K562 (cell line): ENCODE measurements at regions not wholly inside any gene's neighbourhood (a gene's known extent, or its start where the extent isn't known, plus 50 kb on each side); places are given as distances from the start of the nearest gene placed in this dataset.

Source experiments
- CTCF ChIP-seq, 3 experiments: IDR thresholded peaks in 2 of 3; conservative IDR thresholded peaks in 1 of 3; 2 replicates each; pipeline ENCODE4 v1.5.1; 2011 to 2012; ENCODE audit warnings: low read length in 3 of 3, mild to moderate bottlenecking in 3 of 3, control low read depth in 2 of 3, improper control_type of control experiment in 1 of 3, inconsistent platforms in 1 of 3, low read depth in 1 of 3, mixed read lengths in 1 of 3, moderate library complexity in 1 of 3; ENCODE audit not compliant: insufficient read depth in 2 of 3
- EZH2 ChIP-seq: IDR thresholded peaks from 2 replicates; pipeline ENCODE4 v1.6.1; 2012; ENCODE audit warnings: low read depth, mild to moderate bottlenecking, inconsistent platforms, low read length, borderline replicate concordance
- NRF1 ChIP-seq, 2 experiments: fragments of 450-650 bp; IDR thresholded peaks in 1 of 2; conservative IDR thresholded peaks in 1 of 2; 2 replicates each; pipeline ENCODE4 v1.6.1; 2014; ENCODE audit warnings: mild to moderate bottlenecking in 2 of 2
- RAD21 ChIP-seq, 2 experiments: fragments of 250-450 bp in 1 of 2; fragments of 450-650 bp in 1 of 2; sonication (Bioruptor Pico) in 1 of 2; formaldehyde crosslinking in 1 of 2; IDR thresholded peaks in 1 of 2; conservative IDR thresholded peaks in 1 of 2; 2 replicates each; pipeline versions ENCODE4 v1.4.0 to v1.8.0; 2020 to 2022; ENCODE audit warnings: mild to moderate bottlenecking in 2 of 2, moderate library complexity in 1 of 2
- RBBP5 ChIP-seq: fragments of 200-600 bp; sonication (generic); IDR thresholded peaks from 2 replicates; pipeline ENCODE4 v1.6.1; 2012; ENCODE audit warnings: borderline replicate concordance, mild to moderate bottlenecking, low read length, control low read depth, inconsistent platforms; ENCODE audit not compliant: insufficient read depth, poor library complexity, severe bottlenecking
- RCOR1 ChIP-seq, 2 experiments: IDR thresholded peaks; 2 replicates each; pipeline ENCODE4 v1.6.1; 2012; ENCODE audit warnings: low read depth in 2 of 2, low read length in 2 of 2, borderline replicate concordance in 1 of 2, improper control_type of control experiment in 1 of 2
- TARDBP ChIP-seq: fragments of 450-650 bp; IDR thresholded peaks from 2 replicates; pipeline ENCODE4 v1.6.1; 2016
- ZNF3 ChIP-seq: fragments of 250-450 bp; sonication (Bioruptor Pico); IDR thresholded peaks from 2 replicates; pipeline ENCODE4 v1.5.0; 2021; ENCODE audit warnings: mild to moderate bottlenecking, moderate library complexity
- ZNF431 ChIP-seq: sonication (generic); formaldehyde crosslinking; IDR thresholded peaks from 2 replicates; pipeline ENCODE4 v1.8.0; 2022; ENCODE audit warnings: mild to moderate bottlenecking, missing genetic modification reagents
- TF ChIP-seq, protein P1 (sequence below): IDR thresholded peaks from 3 replicates; pipeline ENCODE4 v1.6.1; 2011; ENCODE audit warnings: borderline replicate concordance, mild to moderate bottlenecking; ENCODE audit not compliant: insufficient read length, insufficient read depth
- TF ChIP-seq, protein P2 (sequence below): fragments of 450-650 bp; IDR thresholded peaks from 2 replicates; pipeline ENCODE4 v1.6.1; 2017; ENCODE audit warnings: mild to moderate bottlenecking, moderate library complexity
- TF ChIP-seq, protein P3 (sequence below): fragments of 250-450 bp; sonication (Bioruptor Pico); IDR thresholded peaks from 2 replicates; pipeline ENCODE4 v1.5.0; 2020; ENCODE audit warnings: mild to moderate bottlenecking, borderline replicate concordance

DNA sequence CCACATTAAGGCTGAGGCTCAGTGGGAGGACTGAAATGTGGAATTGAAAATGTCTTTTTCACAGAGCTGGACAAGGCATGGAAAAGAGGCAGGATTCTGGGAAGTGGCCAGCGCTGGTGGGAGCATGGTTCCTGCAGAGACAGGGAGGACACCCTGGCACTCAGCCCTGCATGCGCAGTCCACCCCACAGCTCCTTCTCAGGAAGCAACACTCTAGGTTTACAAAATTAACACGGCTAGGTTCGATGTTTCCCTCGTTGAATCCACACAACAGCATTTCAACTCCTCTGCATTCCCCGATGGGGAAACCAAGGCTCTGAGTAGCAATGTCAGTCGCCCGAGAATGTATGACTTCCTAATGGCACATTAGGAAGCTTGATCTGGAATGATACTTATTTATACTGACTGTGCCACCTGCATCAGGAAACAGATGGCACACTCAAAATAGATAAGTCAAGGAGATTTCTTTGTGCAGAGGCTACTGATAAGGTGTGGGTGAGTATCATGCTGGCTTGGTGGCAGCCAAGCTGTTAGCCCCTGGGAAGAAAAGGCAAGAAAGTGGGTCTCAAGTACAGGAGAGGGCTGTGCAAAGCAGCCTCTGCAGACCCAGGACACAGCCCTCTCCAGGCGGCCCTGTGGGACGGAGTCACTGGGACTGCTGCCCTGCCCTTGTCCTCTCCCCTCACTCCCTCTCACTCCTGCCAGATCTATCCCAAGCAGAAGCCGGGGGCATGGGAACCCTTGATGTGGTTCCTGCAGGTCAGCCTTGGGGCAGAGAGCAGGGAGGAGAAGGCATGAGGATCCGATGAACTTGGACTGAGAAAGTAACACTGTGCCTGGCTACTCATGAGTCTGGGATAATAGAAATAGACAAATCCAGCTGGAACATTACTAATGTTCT lies 158.4 kb upstream of the FHL2 start:
- TF ChIP-seq EZH2 (no peak), TARDBP (no peak), NRF1 (conservative IDR thresholded peaks at IDR 0.05 in 1 of 2, IDR thresholded peaks at IDR 0.05 in 1 of 2) (no peak), RBBP5 (no peak), CTCF (IDR thresholded peaks at IDR 0.05 in 2 of 3, conservative IDR thresholded peaks at IDR 0.05 in 1 of 3; ENCODE audit: insufficient read depth in 2 of 3, low read depth in 1 of 3, low read length in 3 of 3) (no peak), ZNF3 (CRISPR knock-in tag) (no peak), ZNF431 (CRISPR knock-in tag) (no peak), RAD21 (CRISPR knock-in tag; conservative IDR thresholded peaks at IDR 0.05 in 1 of 2, IDR thresholded peaks at IDR 0.05 in 1 of 2) (no peak), RCOR1 (IDR thresholded peaks at IDR 0.05; ENCODE audit: borderline replicate concordance in 1 of 2, low read depth in 2 of 2, low read length in 2 of 2) (no peak)
- TF ChIP-seq, protein P1, sequence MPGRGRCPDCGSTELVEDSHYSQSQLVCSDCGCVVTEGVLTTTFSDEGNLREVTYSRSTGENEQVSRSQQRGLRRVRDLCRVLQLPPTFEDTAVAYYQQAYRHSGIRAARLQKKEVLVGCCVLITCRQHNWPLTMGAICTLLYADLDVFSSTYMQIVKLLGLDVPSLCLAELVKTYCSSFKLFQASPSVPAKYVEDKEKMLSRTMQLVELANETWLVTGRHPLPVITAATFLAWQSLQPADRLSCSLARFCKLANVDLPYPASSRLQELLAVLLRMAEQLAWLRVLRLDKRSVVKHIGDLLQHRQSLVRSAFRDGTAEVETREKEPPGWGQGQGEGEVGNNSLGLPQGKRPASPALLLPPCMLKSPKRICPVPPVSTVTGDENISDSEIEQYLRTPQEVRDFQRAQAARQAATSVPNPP: no peak
- TF ChIP-seq, protein P2, sequence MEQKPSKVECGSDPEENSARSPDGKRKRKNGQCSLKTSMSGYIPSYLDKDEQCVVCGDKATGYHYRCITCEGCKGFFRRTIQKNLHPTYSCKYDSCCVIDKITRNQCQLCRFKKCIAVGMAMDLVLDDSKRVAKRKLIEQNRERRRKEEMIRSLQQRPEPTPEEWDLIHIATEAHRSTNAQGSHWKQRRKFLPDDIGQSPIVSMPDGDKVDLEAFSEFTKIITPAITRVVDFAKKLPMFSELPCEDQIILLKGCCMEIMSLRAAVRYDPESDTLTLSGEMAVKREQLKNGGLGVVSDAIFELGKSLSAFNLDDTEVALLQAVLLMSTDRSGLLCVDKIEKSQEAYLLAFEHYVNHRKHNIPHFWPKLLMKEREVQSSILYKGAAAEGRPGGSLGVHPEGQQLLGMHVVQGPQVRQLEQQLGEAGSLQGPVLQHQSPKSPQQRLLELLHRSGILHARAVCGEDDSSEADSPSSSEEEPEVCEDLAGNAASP: no peak
- TF ChIP-seq, protein P3, sequence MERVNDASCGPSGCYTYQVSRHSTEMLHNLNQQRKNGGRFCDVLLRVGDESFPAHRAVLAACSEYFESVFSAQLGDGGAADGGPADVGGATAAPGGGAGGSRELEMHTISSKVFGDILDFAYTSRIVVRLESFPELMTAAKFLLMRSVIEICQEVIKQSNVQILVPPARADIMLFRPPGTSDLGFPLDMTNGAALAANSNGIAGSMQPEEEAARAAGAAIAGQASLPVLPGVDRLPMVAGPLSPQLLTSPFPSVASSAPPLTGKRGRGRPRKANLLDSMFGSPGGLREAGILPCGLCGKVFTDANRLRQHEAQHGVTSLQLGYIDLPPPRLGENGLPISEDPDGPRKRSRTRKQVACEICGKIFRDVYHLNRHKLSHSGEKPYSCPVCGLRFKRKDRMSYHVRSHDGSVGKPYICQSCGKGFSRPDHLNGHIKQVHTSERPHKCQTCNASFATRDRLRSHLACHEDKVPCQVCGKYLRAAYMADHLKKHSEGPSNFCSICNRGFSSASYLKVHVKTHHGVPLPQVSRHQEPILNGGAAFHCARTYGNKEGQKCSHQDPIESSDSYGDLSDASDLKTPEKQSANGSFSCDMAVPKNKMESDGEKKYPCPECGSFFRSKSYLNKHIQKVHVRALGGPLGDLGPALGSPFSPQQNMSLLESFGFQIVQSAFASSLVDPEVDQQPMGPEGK: no peak
